Posterior cingulate gyrus (tissue), 11 donors: ENCODE measurements at regions not wholly inside any gene's neighbourhood (a gene's known extent, or its start where the extent isn't known, plus 50 kb on each side); places are given as distances from the start of the nearest gene placed in this dataset.
A peak's percentile ranks its signal among the peaks of the same experiment; 100 is the strongest.

Experiments used
- DNase-seq, 10 donors: peaks; one replicate each; pipeline versions ENCODE4 v3.0.0 to v3.0.0-alpha.2; 2020 to 2021; ENCODE audit warnings: mixed read lengths in 3 of 10
- intact Hi-C: fragments of 100-400 bp; cut with DNase I; formaldehyde crosslinking; loops from one replicate; pipeline ENCODE4 v1.15.1; 2023

DNA sequence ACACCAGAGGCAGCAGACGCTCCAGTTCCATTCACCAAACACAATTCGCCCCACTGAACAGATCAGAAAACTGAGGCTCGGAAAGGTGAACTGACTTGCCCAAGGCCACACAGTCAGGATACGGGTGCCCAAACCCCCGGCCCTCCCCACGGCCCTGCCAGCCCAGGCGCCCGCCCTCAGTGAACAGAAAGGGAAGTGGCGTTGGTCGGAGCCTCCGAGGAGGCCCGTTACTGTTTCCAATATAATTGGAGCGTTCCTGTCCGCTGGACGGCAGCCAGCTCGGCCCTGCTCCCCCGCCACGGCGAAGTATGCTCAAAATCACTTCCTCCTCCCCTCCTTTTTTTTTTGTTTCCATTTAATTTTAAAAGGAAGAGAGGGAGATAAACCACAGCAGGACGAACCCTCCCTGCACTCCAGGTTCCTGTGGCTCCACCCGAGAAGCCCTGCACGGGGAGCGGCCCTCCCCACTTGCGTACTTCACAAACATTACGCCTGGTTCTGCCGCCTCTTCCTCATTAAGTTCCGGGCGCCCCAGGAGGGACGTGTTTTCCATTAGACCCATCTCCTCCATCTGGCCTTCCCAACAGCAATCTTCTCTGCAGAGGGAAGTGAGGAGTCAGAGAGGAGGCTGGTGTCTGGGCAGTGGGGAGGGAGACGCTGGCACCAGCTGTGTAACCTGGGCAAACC, 61.1 kb downstream of the NCOR2 start:
- intact Hi-C loops, result loop anchor here (5.0 kb wide), 1 partner anchor 49 kb away; no protein-coding TSS in a partner anchor

DNA sequence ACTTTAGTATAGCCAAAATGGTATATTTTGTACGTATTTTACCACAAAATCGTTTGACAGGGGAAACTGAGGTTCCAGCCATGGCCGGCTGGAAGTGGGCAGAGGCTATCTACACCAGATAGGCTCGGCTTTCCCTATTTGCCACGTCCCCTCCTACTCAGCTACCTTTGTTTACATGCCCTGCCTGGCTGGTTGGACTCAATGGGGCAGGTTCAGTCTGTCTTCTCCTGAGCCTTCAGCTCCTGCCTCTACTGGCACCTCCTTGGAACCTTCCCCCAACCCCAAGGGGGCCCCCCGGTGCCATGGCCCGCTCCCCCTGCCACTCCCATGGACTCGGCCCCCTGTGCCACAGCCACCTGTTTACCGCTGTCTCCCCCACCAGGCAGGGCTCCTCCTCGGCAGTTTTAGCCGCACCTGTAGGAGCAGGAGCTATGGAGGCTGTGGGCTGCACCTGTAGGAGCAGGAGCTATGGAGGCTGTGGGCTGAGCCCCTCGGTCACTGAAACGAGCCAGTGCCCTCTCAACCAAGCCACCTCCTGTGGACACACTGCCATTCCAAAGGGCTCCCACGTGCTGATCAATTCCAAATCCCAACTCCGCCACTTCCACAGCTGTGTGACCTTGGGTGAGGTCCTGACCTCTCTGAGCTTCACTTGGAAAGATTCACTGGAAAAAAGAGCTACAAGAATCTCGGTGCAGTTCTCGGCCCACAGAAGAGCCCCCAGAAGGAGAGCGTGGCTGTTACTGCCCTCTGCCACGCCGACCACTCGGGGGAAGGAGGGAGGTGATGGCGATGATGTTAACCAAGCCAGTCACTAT, 62.2 kb downstream of the NCOR2 start:
- intact Hi-C loops, result loop anchor here (5.0 kb wide), 1 partner anchor 48 kb away; no protein-coding TSS in a partner anchor
- DNase-seq, result no peak

More for the DNA sequence above, 61.1 kb downstream of the NCOR2 start:
- peak in 1 of 10 donors; percentile 84 for DNase-seq

DNA sequence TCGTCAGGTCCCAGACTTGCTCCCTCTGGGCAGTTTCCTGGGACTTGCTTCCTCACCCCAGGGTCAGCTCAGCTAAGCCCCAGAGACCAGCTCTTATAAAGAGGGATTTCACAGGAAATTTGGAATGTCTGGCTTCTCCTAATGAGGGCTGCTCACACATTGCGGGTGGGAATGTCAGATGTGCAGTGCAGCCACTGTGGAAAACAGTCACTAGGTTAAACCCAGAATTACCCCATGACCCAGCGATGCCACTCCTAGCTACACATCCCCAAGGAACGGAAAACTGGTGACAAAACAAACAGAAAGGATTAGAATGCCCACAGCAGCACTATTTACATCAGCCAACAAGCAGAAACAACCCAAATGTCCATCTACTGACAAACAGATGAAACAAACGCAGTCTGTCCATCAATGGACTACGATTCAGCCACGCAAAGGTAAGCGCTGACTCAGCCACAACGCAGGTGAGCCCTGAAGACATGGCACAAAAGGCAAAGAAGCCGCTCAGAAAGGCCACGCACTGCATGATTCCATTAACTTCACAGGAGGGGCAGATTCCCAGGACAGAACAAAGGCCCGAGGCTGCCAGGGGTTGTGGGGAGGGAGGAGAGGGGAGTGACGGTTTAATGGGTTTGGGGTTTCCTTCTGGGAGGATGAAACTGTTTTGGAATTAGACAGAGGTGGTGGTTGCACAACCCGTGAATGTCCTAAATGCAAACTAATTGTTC, 63.0 kb downstream of the NCOR2 start:
- no peak for DNase-seq
- intact Hi-C loops, result no loop called here

DNA sequence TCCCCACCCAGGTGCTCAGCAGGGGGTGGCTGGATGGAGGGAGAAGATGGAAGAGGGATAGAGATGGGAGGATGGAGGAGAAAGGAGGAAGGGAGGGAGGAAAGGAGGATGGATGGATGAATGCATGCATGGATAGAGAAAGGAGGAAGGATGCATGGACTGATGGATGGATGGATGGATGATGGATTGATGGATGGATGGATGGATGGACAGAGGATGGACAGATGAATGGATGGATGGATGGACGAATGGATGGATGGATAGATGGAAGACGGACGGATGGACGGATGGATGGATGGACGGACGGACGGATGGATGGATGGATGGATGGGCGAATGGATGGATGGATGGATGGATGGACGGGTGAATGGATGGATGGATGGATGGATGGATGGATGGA, 64.1 kb downstream of the NCOR2 start:
- DNase-seq, result no peak
- intact Hi-C loops, result no loop called here

DNA sequence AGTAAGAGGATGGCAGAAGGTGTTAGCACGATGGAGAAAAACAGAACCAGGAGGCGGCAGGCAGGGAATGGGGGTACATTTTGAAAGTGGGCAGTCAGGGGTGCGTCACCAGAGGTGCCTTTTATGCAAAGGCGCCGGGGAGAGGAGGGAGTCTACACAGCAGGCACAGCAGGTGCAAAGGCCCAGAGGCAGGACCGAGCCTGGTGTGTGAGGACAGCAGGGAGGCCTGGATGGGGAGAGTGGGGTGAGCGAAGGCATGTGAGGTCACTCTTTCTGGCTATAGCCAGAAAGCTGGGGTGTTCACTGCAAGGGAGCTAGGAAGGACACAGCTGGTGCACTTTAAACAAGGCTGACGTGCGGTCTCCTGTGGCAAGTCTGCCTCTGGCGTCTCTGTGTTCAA, 65.0 kb downstream of the NCOR2 start:
- no peak for DNase-seq
- intact Hi-C loops, result no loop called here

DNA sequence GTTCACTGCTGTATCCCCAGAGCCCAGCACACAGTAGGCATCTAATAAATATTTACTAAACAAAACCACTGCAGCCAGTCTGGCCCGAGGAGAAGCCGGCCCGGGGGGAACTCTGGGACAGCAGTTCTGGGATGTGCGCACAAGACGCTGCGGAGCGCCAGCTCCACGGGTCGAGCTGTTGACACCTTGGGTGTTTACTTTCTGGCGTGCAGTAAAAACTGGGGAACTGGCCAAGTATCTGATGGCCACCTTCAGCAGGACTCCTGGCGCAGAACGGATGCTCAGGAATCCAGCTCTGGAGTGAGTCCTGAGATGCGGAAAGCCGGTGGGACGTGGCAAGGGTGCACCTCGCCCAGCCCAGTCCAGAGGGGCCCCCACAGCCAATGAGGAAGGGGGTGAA, 65.6 kb downstream of the NCOR2 start:
- intact Hi-C loops, result no loop called here

DNA sequence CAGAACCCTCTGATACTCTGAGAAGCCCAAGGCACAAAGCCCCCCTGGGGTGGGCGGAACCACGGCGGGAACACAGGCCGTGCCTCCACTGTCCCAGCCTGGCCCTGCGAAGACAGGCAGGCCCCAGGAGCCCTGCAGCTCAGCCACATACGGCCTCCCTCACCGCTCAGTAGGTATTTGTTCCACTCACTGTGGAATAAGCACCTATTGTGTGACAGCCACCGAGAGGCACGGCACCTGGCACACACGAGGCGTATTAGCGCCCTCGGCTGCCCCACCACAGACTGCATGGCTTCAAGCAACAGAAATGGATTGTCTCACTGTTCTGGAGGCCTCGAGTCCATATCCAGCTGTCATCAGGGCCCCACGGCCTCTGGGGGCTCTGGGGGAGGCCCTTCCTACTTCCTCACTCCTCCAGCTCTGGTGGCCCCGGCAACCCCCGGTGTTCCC, 66.3 kb downstream of the NCOR2 start:
- peak in 1 of 10 donors; percentile 88 for DNase-seq
- intact Hi-C loops, result no loop called here

More for the DNA sequence above, 65.6 kb downstream of the NCOR2 start:
- DNase-seq, result peak in 1 of 10 donors; percentile 85

DNA sequence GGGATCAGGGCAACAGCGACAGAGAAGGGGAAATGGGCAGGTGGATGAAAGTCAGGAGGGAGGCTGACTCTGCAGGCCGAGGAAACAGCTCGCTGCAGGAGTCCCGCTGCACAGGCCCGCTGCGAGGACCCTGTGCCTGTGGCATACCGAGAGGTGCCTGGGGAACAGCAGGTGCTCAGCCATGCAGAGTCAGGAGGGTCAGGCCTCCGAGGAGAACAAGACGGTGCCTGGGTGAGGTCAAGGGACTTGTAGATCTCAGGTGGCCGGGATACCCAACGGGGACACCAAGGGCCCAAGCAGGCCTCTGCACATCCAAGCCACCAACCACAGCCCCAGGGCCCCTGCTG, 67.5 kb downstream of the NCOR2 start:
- intact Hi-C loops, result no loop called here
- DNase-seq, result no peak

DNA sequence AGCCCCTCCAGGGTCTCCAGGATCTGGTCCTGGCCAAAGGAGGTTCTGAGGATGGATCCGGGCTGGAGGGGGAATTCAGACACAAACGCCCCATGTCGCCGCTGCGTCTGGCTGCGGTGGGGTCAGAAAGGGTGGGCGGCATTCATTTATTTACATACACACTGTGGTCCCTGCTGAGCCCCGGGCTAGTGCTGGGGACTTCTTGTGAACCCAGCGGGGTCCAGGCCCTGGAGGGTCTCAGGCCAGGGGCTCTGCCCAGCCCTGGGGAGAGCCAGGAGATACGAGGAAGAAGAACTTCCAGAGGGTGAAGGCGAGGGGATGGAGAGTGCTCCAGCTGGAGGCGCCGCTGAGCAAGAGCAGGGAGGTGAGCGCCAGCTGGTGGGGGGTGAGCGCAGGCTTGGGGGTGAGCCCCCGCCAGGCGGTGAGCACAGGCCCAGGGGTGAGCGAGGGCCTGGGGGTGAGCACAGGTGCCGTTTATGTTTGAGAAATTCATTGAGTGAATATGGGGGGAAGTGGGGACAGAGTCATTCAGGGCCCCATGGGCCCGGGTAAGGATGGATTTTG, 68.1 kb downstream of the NCOR2 start:
- intact Hi-C loops, result no loop called here
- peak in 1 of 10 donors; percentile 79 for DNase-seq

DNA sequence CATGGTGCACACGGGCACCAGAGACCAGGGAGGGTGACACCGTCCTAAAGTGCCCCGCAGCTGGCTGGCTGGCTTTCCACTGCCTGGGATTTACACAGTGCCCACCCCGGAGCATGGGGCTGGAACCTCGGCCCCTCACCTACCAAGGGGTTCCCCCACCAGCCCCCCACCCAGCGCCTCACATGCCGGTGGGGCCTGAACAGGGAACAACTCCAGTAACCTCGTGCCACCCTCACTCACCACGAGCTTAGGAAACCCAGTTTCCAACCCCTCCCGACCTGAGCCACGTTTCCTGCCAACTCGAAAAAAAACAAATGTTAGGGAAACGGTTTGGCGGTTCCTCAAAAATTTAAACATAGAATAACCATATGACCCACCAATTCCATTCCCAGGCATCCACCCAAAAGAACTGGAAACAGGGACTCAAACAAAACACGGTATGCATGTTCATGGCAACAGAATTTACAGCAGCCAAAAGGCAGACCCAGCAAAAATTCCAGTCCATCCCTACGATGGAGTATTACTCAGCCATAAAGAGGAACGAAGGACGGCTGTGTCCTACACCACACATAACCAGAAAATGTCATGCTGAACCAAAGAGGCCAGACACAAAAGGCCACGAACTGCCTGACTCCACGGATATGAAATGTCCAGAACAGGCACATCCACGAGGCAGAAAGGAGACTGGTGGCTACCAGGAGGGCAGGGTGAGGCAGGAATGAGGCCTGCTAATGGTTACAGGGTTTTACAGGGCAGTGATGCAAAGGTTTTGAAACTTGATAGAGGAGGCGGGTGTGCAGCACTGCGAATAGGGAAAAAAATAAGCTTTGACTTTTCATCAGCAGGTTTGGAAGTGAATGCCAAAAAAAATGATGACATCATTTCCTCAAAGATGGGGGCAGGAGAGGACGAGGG, 68.9 kb downstream of the NCOR2 start:
- intact Hi-C loops, result no loop called here
- peak in 1 of 10 donors; percentile 79 for DNase-seq

DNA sequence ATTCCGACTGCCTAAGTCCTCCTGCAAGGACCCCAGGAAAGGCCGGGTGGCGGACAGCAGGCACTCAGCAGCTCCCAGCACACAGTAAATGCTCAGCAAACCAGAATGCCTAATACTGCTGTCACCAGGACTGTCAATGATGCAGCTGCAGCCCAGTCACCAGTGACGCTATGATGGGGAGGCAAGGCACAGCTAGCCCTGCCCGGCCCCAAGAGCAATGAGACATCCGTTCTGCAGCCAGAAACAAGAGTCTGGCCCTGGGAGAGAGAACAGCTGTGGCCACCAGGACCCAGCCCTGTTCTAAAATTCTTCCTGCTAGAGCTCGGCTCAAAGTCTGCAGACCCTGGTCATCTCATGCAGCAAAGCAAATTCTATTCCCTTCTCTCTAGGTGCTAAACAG, 69.8 kb downstream of the NCOR2 start:
- peak in 8 of 10 donors; percentile 53 to 97 (median 74) for DNase-seq
- intact Hi-C loops, result no loop called here

DNA sequence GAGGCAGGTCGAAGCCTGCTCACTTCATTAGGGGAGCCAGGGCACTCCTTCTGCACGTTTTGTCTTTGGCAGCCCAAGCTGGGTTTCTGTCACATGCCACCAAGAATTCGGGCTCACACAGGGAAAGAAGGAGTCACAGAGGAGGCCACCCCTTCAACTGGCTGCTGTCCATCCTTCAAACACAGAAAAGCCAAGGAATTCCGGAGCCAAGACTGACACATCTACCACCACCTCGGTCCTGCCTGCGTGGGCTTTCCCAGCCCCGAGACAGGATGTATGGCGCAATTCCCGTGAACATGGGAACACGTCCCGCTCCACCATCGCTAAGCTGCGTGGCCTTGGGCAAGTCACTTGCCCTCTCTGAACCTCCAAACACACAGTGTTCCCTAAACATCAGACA, 70.4 kb downstream of the NCOR2 start:
- DNase-seq, result peak in 1 of 10 donors; percentile 87
- intact Hi-C loops, result no loop called here

DNA sequence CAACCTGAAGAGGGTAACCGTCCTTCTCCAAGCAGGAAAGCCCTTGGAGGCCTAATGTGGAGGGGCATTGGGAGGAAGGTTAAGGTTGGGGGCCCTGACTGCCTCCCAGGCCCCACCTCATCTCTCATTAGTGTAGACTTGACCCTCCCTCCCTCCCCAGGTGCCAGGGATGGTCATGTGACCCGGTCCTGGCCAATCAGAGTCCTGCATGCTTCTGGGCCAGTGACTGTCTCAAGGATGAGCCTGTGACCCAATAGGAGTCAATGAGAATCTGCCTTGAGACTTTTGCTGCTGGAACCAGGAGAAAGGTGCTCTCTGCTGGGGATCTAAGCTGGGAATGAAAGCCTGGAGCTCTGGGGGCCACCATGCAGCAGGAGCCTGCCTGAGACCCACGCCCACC, 70.8 kb downstream of the NCOR2 start:
- intact Hi-C loops, result no loop called here

DNA sequence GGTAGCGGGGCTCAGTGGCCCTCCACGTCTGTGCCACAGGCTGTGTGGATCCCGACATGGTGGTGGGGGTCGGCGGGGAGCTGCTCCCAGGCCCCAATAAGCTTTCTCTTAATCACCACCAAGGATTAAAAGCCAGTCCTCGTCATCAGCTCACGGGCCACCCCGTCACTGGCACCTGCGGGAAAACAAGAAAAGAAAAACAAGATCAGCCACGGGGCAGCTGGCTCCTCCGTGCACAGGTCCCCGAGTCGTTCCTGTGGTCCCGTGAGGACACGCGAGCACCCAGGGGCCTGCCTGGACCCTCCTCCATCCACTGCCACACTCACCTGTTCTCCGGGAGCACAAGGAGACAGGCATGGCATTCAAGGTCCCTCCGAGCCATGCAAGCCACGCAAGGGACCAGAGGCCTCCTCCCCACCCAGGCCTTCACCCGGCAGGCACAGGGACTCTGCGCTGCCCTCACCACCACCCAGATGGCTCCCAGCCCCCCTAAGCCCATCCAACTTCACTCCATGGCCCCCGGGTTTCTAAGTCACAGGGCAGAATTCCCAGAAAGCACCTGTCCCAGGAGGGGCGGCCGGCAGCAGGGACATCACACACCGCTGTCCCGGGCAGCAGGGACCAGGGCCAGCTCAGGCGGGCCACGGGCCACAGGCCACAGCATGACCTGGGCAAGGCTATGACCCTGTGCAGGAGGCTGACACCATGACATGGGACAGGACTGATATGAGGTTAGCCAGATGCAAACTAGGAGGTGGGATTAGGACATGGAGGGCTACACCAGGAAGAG, 72.0 kb downstream of the NCOR2 start:
- DNase-seq, result no peak
- intact Hi-C loops, result no loop called here

More for the DNA sequence above, 70.8 kb downstream of the NCOR2 start:
- DNase-seq, result no peak

DNA sequence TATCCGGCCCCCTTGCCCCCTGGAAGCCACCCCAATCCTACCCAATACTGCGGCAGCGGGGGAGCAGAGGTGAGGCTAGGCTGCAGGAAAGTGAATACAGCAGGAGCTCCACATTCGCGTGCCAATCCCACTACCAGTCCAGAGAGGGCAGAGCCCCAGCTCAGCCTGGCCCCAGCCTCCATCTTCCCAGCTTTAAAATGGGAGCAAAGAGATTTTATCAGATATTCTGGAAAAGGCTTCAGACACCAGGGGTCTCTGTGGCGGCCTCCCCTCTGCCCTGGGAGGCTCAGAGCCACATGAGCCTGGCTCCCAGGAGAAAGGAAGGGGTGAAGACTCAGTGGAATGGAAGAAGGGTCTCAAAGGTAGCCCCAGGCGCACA, 72.7 kb downstream of the NCOR2 start:
- intact Hi-C loops, result no loop called here
- DNase-seq, result no peak

DNA sequence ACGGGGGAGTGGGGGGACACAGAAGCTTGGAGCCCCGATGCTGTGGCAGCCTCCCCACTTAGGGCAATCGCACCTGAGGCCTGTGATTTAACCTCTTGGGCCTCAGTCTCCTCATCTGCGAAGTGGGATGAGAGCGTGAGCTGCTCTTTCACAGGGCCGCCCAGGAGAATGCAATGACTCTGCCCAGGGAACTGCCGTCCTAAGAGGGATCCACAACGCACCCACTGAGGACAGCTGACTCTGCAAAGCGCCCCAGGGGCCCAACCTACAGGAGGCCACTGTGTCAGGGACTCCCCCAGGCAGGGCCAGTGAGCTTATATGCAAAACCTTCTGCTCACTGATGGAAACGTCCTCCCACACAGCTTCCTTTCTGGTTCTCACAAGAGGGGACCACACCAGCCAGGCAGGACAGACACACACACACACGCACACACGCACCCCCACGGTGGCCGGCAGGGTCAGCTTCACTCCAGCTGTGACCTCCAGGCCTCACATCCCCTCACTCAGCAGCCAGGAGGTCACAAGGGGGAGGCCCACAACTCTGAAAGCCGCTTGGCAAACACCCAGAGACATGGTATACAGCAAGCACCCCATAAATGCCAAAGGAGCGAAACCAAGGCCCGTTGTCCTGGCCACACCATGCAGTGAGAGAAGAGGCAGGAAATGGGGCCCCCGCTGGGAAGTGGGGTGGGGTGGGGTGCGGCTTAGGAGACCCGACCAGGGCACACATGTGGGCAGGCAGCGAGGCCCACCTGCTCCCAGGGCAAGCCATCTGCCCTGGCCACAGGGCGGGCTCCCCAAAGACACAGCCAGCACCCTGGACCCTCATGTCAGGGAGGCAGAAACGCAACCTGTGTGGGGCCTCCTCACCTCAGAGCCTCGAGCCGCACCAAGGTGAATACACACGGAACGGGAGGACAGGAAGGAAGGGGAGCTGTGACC, 73.3 kb downstream of the NCOR2 start:
- intact Hi-C loops, result no loop called here
- DNase-seq, result no peak

DNA sequence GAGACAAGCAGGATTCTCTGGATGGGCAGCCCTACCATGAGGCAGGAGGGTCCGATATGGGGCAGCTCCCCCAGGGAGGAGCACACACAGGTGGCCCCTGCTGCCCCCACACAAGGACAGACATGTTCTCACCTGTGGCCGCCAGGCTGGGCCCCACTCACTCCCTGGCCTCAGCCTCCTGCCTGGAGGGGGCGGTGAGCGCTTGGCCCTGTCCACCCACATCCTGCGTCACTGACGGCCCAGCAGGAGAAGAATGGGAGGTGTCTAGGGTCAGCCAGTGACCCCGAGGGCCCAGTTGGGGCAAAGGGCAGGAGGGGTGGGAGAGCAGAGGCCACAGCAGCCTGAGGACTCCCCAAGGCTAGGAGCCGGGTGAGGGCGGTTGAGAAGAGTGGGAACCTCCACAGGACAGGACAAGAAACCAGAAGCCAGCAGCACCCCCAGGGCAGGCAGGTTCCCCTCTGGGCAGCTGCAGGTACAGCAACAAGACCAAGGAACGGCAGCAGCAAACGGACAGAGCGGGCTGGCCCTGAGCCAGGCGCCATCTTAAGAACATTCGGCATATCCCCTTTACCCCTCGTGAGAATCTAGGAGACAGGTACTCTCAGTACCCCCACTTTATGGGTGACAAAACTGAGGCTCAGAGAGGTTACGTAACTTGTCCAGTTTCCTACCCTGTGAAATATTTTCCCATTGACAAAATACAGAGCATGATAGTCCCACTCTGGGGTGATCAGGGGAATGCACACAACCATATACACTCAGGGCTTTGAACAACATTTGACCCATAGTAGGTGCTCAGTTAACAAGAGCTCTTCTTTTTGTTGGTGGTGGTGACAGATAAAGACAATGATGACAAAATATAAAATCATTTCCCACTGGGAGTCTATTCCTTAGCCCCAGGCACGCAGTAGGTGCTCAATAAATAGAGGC, 74.3 kb downstream of the NCOR2 start:
- DNase-seq, result peak in 1 of 10 donors; percentile 81
- intact Hi-C loops, result no loop called here
